Smooth muscle cell (in vitro differentiated cells): ENCODE measurements at regions not wholly inside any gene's neighbourhood (a gene's known extent, or its start where the extent isn't known, plus 50 kb on each side); places are given as distances from the start of the nearest gene placed in this dataset.

Experiments used
- DNase-seq: peaks from one replicate; lab custom pipeline; 2025; ENCODE audit not compliant: unreplicated experiment; lab: John Stamatoyannopoulos, UW
- H2AFZ ChIP-seq: fragments of 200-600 bp; sonication (generic); 2 replicates; pipeline ENCODE4 v1.6.0; 2016; ENCODE audit warnings: antibody characterized with exemption, low read depth, mild to moderate bottlenecking
- H3F3A ChIP-seq: fragments of 200-600 bp; sonication (generic); 2 replicates; pipeline ENCODE4 v1.6.0; 2017; ENCODE audit warnings: antibody characterized with exemption, low read depth
- H3K27ac ChIP-seq: fragments of 200-600 bp; sonication (generic); 2 replicates; pipeline ENCODE4 v1.5.1; 2016; ENCODE audit warnings: low read depth, mild to moderate bottlenecking
- H3K27me3 ChIP-seq: fragments of 200-600 bp; sonication (generic); 2 replicates; pipeline ENCODE4 v1.6.1; 2016; ENCODE audit warnings: low read depth, mild to moderate bottlenecking
- H3K36me3 ChIP-seq: fragments of 200-600 bp; sonication (generic); 2 replicates; pipeline ENCODE4 v1.5.1; 2016; ENCODE audit warnings: low read depth
- H3K4me1 ChIP-seq: fragments of 200-600 bp; sonication (generic); 2 replicates; pipeline ENCODE4 v1.5.1; 2016; ENCODE audit warnings: low read depth
- H3K4me2 ChIP-seq: fragments of 200-600 bp; sonication (generic); 2 replicates; pipeline ENCODE4 v1.6.0; 2016; ENCODE audit warnings: mild to moderate bottlenecking
- H3K4me3 ChIP-seq: fragments of 200-600 bp; sonication (generic); 2 replicates; pipeline ENCODE4 v1.5.1; 2016; ENCODE audit warnings: mild to moderate bottlenecking
- H3K79me2 ChIP-seq: fragments of 200-600 bp; sonication (generic); 2 replicates; pipeline ENCODE4 v1.6.0; 2016; ENCODE audit warnings: low read depth, mild to moderate bottlenecking
- H3K9ac ChIP-seq: fragments of 200-600 bp; sonication (generic); 2 replicates; pipeline ENCODE4 v1.6.0; 2016; ENCODE audit warnings: low read depth
- H3K9me3 ChIP-seq: fragments of 200-600 bp; sonication (generic); replicated peaks from 2 replicates; pipeline ENCODE4 v1.5.1; 2016; ENCODE audit warnings: low read depth
- H4K20me1 ChIP-seq: fragments of 200-600 bp; sonication (generic); 2 replicates; pipeline ENCODE4 v1.6.0; 2016; ENCODE audit warnings: low read depth
- CTCF ChIP-seq: fragments of 200-600 bp; sonication (generic); IDR thresholded peaks from 2 replicates; pipeline ENCODE4 v1.5.1; 2017; ENCODE audit warnings: borderline replicate concordance, mild to moderate bottlenecking, antibody characterized with exemption; ENCODE audit not compliant: insufficient read depth, poor library complexity, severe bottlenecking
- WGBS: methylation state at CpG from one replicate; pipeline ENCODE4 v1.1.7; 2016; ENCODE audit warnings: low lambda C conversion rate; 5-methylcytosine and 5-hydroxymethylcytosine counted together

- H3K36me3 ChIP-seq: no peaks in the 10 kb centered on the region
- no peak overlapping the region for H3K4me3 ChIP-seq
- no peaks in the 10 kb centered on the region for H4K20me1 ChIP-seq
- no peak overlapping the region for H3K4me2 ChIP-seq
- no peaks in the 10 kb centered on the region for H3K4me1 ChIP-seq
- no peaks in the 10 kb centered on the region for H3K79me2 ChIP-seq
- no peaks in the 10 kb centered on the region for H3F3A ChIP-seq
- no peak for TF ChIP-seq CTCF
- H2AFZ ChIP-seq: no peak overlapping the region
- no peaks in the 10 kb centered on the region for H3K27me3 ChIP-seq
- no peaks in the 10 kb centered on the region for H3K9me3 ChIP-seq
- 94% methylated on average over 7 of the region's 7 CpGs for WGBS
- no peak for DNase-seq
- no peak overlapping the region for H3K27ac ChIP-seq
- no peak overlapping the region for H3K9ac ChIP-seq
Measured at GRCh38 chr15:29428925-29429573, 159.4 kb upstream of the NSMCE3 start.

- H3K9ac ChIP-seq: no peak overlapping the region
- no peaks in the 10 kb centered on the region for H3K4me1 ChIP-seq
- no peaks in the 10 kb centered on the region for H3K9me3 ChIP-seq
- H3F3A ChIP-seq: no peaks in the 10 kb centered on the region
- H3K27ac ChIP-seq: no peak overlapping the region
- H3K27me3 ChIP-seq: no peaks in the 10 kb centered on the region
- H3K79me2 ChIP-seq: no peaks in the 10 kb centered on the region
- H3K36me3 ChIP-seq: no peaks in the 10 kb centered on the region
- no peak overlapping the region for H2AFZ ChIP-seq
- DNase-seq: no peak
- H4K20me1 ChIP-seq: no peaks in the 10 kb centered on the region
- no peak overlapping the region for H3K4me3 ChIP-seq
- H3K4me2 ChIP-seq: no peak overlapping the region
- no peak for TF ChIP-seq CTCF
Measured at GRCh38 chr15:29425864-29426263, 156.2 kb upstream of the NSMCE3 start.

GRCh38 chr15:29424118-29424517, 154.5 kb upstream of the NSMCE3 start:
- 89% methylated on average over 4 of the region's 4 CpGs for WGBS
- no peak for TF ChIP-seq CTCF

GRCh38 chr15:29422606-29423005, 153.0 kb upstream of the NSMCE3 start:
- Histone ChIP-seq H3F3A (no peaks in the 10 kb centered on the region), H3K36me3 (no peaks in the 10 kb centered on the region), H2AFZ (no peak overlapping the region), H3K9me3 (no peaks in the 10 kb centered on the region), H4K20me1 (no peaks in the 10 kb centered on the region), H3K4me1 (peaks cover 22% of the 10 kb centered on the region), H3K27me3 (no peaks in the 10 kb centered on the region), H3K27ac (no peak overlapping the region), H3K79me2 (no peaks in the 10 kb centered on the region), H3K4me3 (no peak overlapping the region), H3K4me2 (no peak overlapping the region), H3K9ac (no peak overlapping the region)
- no peak for DNase-seq
- TF ChIP-seq CTCF: no peak
- 93% methylated on average over 2 of the region's 2 CpGs for WGBS

More at GRCh38 chr15:29424118-29424517, 154.5 kb upstream of the NSMCE3 start:
- no peaks in the 10 kb centered on the region for H3K36me3 ChIP-seq
- H3K9ac ChIP-seq: no peak overlapping the region
- peaks cover 15% of the 10 kb centered on the region for H3K4me1 ChIP-seq
- no peak overlapping the region for H2AFZ ChIP-seq
- no peaks in the 10 kb centered on the region for H3K9me3 ChIP-seq
- no peaks in the 10 kb centered on the region for H3K79me2 ChIP-seq
- H3K27ac ChIP-seq: no peak overlapping the region
- H4K20me1 ChIP-seq: no peaks in the 10 kb centered on the region
- no peak overlapping the region for H3K4me3 ChIP-seq
- H3F3A ChIP-seq: no peaks in the 10 kb centered on the region
- no peak for DNase-seq
- H3K27me3 ChIP-seq: no peaks in the 10 kb centered on the region
- H3K4me2 ChIP-seq: no peak overlapping the region
